ENCODE measurements at regions not wholly inside any gene's neighbourhood (a gene's known extent, or its start where the extent isn't known, plus 50 kb on each side); places are given as distances from the start of the nearest gene placed in this dataset.

DNA sequence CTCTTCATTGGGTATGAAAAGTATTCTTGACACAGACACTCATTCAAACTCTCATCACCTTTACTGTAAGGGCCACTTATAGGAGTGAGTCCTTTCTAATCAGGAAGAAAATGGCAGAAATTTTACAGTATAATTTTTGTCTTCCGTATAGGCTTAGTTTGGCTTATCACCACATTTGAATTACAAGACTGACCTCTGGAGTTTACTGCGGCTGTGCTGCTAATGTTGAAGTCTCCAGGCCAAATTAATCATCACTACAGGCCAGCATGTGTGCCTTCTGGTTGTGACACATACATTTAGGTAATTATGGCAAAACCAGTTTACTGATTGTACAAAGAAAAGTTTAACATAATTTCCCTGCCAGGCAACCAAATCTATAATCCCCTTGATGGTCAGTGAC lies 753.6 kb upstream of the GCFC2 start:
- no peak overlapping the region for H3K9ac ChIP-seq (ENCODE audit: low read depth, low read length)
- no peaks in the 10 kb centered on the region for H3K36me3 ChIP-seq (ENCODE audit: insufficient read depth, low read length)
- no peaks in the 10 kb centered on the region for H3K9me3 ChIP-seq (ENCODE audit: control insufficient read depth, insufficient read depth, low read length)
- no peaks in the 10 kb centered on the region for H3K4me1 ChIP-seq (ENCODE audit: insufficient read depth, low read length)

DNA sequence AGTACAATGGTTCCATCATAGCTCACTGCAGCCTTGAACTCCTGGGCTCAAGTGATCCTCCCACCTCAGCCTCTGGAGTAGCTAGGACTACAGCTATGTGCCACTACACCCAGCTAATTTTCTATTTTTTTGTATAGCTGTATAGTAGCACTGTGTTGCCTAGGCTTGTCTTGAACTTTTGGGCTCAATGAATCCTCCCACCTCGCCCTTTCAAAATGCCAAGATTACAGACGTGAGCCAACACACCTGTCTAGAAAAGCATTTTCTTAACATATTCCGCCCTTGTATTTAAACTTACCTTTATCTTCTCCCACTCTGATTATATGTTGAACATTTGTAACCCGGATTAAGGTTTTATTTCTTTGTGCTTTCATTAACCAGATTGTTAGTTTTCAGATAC lies 750.7 kb upstream of the GCFC2 start:
- Histone ChIP-seq H3K36me3 (ENCODE audit: insufficient read depth, low read length) (no peaks in the 10 kb centered on the region), H3K9me3 (ENCODE audit: control insufficient read depth, insufficient read depth, low read length) (no peaks in the 10 kb centered on the region), H3K9ac (ENCODE audit: low read depth, low read length) (no peak overlapping the region), H3K4me1 (ENCODE audit: insufficient read depth, low read length) (no peaks in the 10 kb centered on the region; the same call in 1 of the 2 replicates)

DNA sequence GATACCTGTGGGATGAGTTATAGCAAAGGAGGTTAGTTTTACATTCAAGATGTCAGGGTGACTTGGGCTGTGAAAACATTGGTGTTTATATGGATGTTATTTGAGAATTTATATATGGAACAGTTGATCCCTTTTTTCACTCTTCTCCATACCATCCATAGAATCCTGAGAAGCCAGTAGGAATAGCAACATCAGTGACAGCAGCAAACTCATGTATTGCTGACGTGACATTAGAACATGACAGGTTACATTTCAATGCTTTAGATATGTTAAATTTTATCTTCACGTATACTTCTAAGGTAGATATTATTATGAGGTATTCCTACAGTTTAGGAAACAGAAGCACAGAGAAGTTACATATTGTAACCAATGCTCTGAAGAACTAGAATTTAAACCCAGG lies 745.2 kb upstream of the GCFC2 start:
- H3K9me3 ChIP-seq (ENCODE audit: control insufficient read depth, insufficient read depth, low read length), result no peaks in the 10 kb centered on the region
- H3K4me1 ChIP-seq (ENCODE audit: insufficient read depth, low read length), result no peaks in the 10 kb centered on the region; the same call in 1 of the 2 replicates
- no peak overlapping the region for H3K9ac ChIP-seq (ENCODE audit: low read depth, low read length)
- H3K36me3 ChIP-seq (ENCODE audit: insufficient read depth, low read length), result no peaks in the 10 kb centered on the region

DNA sequence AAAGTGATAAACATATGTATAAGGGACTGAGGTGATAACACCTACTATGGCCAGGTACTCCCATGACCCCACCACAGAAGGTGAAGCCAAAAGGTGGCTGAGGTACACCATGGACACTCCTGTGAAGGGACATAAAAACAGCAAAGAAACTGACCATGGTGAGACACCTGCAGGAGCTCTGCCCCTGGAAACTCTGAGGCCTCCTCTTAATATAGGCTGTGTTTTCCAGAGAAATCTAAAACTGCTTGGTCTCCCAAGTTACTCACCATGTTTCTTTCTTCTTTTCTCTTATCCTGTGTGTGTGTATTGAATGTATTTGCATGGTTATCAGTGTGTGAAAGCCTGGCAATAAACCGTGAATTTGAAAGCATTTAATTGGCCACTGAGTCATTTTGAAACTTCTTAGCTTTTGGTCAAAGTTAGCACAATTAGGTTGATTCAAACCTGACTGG lies 739.3 kb upstream of the GCFC2 start:
- Histone ChIP-seq H3K4me1 (ENCODE audit: insufficient read depth, low read length) (peaks cover 6% of the 10 kb centered on the region; the same call in 1 of the 2 replicates), H3K9ac (ENCODE audit: low read depth, low read length) (no peak overlapping the region), H3K9me3 (ENCODE audit: control insufficient read depth, insufficient read depth, low read length) (peaks cover 4% of the 10 kb centered on the region; the same call in 1 of the 2 replicates), H3K36me3 (ENCODE audit: insufficient read depth, low read length) (no peaks in the 10 kb centered on the region)

DNA sequence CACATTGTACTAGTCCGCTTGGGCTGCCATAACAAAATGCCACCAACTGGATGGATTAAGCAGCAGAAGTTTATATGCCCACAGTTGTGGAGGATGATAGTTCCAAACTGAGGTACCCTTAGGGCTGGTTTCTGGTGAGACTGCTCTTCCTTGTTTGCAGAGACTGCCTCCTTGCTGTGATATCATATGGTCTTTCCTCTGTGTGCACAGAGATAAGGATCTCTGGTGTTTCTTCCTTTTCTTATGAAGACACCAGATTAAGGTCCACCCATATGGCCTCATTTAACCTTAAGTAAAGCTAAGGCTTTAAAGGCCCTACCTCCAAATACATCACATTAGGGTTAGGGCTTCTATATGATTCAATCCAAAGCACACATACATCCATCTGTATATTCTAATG lies 738.2 kb upstream of the GCFC2 start:
- Histone ChIP-seq H3K9ac (ENCODE audit: low read depth, low read length) (no peak overlapping the region), H3K36me3 (ENCODE audit: insufficient read depth, low read length) (no peaks in the 10 kb centered on the region), H3K4me1 (ENCODE audit: insufficient read depth, low read length) (peaks cover 6% of the 10 kb centered on the region; the same call in 1 of the 2 replicates), H3K9me3 (ENCODE audit: control insufficient read depth, insufficient read depth, low read length) (peaks cover 4% of the 10 kb centered on the region; the same call in 1 of the 2 replicates)

DNA sequence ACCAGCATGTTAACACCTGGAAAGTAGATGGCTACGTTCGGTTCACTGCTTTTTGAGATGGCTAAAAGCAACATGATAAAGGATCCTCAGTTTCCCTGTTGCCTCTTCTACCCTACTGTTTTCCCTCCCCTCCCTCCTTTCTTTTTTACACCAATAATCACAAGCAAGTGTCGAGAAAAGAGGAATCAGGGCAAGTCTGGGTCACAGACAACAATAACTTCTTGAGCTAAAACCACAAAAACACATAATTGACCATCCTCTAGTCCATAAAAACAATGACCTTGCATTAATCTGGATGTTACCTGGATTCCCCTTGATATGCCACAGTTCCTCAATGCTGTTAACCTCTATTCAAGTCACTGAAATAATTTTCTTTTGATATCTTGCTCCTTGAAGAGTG lies 736.6 kb upstream of the GCFC2 start:
- Histone ChIP-seq H3K9ac (ENCODE audit: low read depth, low read length) (no peak overlapping the region), H3K36me3 (ENCODE audit: insufficient read depth, low read length) (no peaks in the 10 kb centered on the region), H3K4me1 (ENCODE audit: insufficient read depth, low read length) (peaks cover 6% of the 10 kb centered on the region; the same call in 1 of the 2 replicates), H3K9me3 (ENCODE audit: control insufficient read depth, insufficient read depth, low read length) (peaks cover 4% of the 10 kb centered on the region; the same call in 1 of the 2 replicates)

DNA sequence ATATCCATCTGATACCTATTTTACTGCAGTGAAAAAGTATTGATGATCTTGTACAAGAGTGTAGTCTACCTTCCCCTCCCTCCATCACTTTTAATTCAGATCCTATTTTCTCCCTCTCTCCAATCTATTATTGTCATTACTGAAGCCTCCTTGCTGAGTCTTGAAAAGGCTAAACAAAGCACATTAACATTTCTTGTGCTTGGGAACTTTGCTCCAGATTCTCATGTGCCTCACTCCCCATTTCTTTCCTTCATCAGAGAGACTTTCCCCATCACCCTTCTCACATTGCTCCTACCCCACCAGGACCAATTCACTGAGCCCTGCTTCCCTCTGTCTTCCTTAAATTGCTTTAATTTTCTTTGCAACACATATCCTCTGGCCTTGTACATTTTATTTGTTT lies 736.2 kb upstream of the GCFC2 start:
- H3K36me3 ChIP-seq (ENCODE audit: insufficient read depth, low read length), result no peaks in the 10 kb centered on the region

DNA sequence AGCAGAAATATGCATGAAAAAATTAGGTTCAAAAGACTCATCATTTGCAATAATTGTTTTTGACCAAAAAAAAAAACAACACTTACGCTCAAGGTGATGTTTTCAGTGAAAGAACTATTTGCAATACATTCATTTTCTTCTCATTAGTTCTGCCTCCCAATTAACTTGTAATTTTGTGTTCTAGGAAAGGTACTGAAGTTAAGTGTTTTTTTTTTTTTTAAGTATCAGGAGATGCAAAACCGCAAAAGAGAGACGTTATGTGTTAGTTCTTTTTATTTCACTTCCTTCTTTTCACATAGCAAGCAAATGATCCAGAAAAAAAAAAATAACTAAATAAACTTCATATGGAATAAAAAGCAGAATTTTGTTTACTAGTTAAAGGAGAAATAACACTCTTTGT lies 735.2 kb upstream of the GCFC2 start:
- no peaks in the 10 kb centered on the region for H3K36me3 ChIP-seq (ENCODE audit: insufficient read depth, low read length)
- H3K4me1 ChIP-seq (ENCODE audit: insufficient read depth, low read length), result peaks cover 6% of the 10 kb centered on the region; the same call in 1 of the 2 replicates
- no peak overlapping the region for H3K9ac ChIP-seq (ENCODE audit: low read depth, low read length)
- peaks cover 4% of the 10 kb centered on the region; the same call in 1 of the 2 replicates for H3K9me3 ChIP-seq (ENCODE audit: control insufficient read depth, insufficient read depth, low read length)

More for the DNA sequence above, 736.2 kb upstream of the GCFC2 start:
- Histone ChIP-seq H3K4me1 (ENCODE audit: insufficient read depth, low read length) (peaks cover 6% of the 10 kb centered on the region; the same call in 1 of the 2 replicates), H3K9ac (ENCODE audit: low read depth, low read length) (no peak overlapping the region), H3K9me3 (ENCODE audit: control insufficient read depth, insufficient read depth, low read length) (peaks cover 4% of the 10 kb centered on the region; the same call in 1 of the 2 replicates)

DNA sequence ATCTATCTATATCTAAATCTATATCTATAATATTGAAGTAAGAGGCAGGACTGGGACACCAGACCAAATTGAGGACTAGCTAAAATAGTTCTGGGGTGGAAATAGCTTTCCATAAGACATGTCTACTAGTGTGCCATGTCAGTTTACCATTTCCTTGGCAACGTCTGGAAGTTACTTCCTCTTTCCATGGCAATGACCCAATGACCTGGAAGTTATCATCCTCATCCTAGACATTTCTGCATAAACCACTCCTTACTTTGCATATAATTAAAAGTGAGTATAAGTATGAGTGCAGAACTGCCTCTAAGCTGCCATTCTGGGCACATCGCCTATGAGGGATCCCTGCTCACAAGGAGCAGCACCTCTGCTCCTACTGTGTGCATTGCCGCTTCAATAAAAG lies 734.0 kb upstream of the GCFC2 start:
- Histone ChIP-seq H3K4me1 (ENCODE audit: insufficient read depth, low read length) (peaks cover 6% of the 10 kb centered on the region; the same call in 1 of the 2 replicates), H3K36me3 (ENCODE audit: insufficient read depth, low read length) (no peaks in the 10 kb centered on the region), H3K9ac (ENCODE audit: low read depth, low read length) (no peak overlapping the region), H3K9me3 (ENCODE audit: control insufficient read depth, insufficient read depth, low read length) (peaks cover 4% of the 10 kb centered on the region; the same call in 1 of the 2 replicates)

DNA sequence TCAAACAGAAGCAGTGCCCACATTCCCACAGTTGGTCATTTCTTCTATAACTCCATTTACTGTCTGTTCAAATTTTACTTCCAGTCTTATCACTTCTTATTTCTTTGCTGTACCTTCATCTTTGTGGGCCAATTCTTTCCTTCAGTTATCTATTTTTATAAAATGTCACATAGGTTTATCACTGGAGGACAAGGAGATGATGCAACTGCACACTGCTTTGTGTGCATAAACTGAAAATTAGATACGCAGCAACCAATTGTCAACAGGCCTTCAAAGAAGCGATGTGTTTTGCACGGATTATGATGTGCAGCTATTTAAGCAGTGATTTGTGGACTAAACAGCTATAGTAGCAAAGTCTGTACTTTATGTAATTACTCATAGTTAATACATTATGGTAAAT lies 726.8 kb upstream of the GCFC2 start:
- Histone ChIP-seq H3K4me1 (ENCODE audit: insufficient read depth, low read length) (no peaks in the 10 kb centered on the region), H3K9me3 (ENCODE audit: control insufficient read depth, insufficient read depth, low read length) (no peaks in the 10 kb centered on the region), H3K36me3 (ENCODE audit: insufficient read depth, low read length) (no peaks in the 10 kb centered on the region), H3K9ac (ENCODE audit: low read depth, low read length) (no peak overlapping the region)

DNA sequence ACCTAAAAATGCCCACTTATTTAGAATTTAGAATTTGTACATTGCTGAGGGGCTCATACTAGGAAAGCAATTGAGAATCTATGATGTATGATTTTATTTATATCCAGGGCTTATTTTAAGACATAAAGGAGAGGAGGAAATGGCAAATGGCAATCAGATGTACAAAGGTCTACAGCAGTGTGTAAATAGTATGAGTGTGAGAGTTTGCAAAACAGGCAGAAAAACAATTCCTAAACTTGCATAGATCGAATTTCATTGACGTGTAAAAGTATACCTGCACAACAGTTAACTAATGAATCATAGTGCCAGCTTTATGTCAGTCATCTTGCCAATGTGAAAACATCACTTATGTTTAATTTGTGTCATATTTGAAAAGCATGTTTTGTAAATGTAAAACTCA lies 718.7 kb upstream of the GCFC2 start:
- Histone ChIP-seq H3K9ac (ENCODE audit: low read depth, low read length) (no peak overlapping the region), H3K9me3 (ENCODE audit: control insufficient read depth, insufficient read depth, low read length) (no peaks in the 10 kb centered on the region), H3K4me1 (ENCODE audit: insufficient read depth, low read length) (no peaks in the 10 kb centered on the region), H3K36me3 (ENCODE audit: insufficient read depth, low read length) (no peaks in the 10 kb centered on the region)

DNA sequence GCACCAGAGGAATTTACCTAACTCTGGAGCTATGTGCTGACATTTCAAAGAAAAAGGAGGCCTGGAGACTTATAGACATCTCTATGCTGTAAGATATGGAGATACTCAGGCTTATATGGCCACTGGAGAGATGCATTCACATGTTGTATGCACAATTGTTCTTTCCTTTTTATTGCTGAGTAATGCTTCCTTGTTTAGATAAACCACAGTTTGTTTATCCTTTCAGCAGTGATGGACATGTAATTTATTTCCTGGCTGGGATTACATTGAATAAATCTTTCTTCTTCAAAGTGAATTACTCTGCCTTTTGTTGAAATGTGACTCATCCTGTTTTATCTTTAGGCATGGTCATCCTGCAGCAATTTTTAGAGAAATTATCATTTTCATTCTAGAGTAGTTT lies 716.7 kb upstream of the GCFC2 start:
- Histone ChIP-seq H3K36me3 (ENCODE audit: insufficient read depth, low read length) (no peaks in the 10 kb centered on the region), H3K9me3 (ENCODE audit: control insufficient read depth, insufficient read depth, low read length) (no peaks in the 10 kb centered on the region), H3K4me1 (ENCODE audit: insufficient read depth, low read length) (no peaks in the 10 kb centered on the region), H3K9ac (ENCODE audit: low read depth, low read length) (no peak overlapping the region)

DNA sequence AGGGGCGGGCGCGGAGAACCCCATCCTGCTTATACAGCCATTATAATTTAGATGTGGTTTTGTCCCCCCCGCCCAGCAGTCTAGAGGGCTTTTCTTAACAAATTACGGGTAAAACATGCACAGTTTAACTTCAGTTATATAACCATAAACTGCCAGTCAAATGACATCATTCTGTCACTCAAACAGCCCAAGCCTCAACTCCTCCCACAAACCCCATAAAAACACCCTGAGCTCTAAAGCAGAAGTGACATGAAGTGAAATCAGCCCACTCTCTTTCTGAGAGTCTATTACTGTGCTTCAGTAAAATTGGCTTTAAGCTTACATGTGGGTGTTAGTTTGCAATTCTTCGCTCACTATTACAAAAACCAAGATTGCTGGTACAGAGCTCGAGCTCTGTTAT lies 705.1 kb upstream of the GCFC2 start:
- Histone ChIP-seq H3K36me3 (ENCODE audit: insufficient read depth, low read length) (no peaks in the 10 kb centered on the region), H3K9ac (ENCODE audit: low read depth, low read length) (no peak overlapping the region), H3K9me3 (ENCODE audit: control insufficient read depth, insufficient read depth, low read length) (no peaks in the 10 kb centered on the region), H3K4me1 (ENCODE audit: insufficient read depth, low read length) (no peaks in the 10 kb centered on the region)

DNA sequence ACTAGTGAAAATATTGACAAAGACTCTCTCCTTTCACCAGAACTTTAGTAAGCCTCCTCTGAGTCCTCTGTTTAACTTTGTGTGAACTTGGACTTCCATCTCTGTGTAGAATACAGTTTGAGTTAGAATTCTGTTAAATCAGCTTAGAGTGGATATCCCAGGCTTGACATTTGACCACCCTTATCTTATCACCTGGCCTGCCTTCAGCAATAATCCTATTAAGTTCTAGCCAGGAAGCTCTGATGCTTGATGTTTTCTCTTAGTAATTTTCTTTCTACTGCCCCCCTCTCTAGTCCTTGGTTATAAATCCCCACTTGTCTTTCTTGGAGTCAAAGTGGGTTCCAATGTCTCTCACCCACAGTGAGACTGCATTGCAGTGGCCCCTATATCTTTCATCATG lies 702.7 kb upstream of the GCFC2 start:
- Histone ChIP-seq H3K4me1 (ENCODE audit: insufficient read depth, low read length) (no peaks in the 10 kb centered on the region), H3K36me3 (ENCODE audit: insufficient read depth, low read length) (no peaks in the 10 kb centered on the region), H3K9me3 (ENCODE audit: control insufficient read depth, insufficient read depth, low read length) (peaks cover 4% of the 10 kb centered on the region; the same call in 1 of the 2 replicates), H3K9ac (ENCODE audit: low read depth, low read length) (no peak overlapping the region)

DNA sequence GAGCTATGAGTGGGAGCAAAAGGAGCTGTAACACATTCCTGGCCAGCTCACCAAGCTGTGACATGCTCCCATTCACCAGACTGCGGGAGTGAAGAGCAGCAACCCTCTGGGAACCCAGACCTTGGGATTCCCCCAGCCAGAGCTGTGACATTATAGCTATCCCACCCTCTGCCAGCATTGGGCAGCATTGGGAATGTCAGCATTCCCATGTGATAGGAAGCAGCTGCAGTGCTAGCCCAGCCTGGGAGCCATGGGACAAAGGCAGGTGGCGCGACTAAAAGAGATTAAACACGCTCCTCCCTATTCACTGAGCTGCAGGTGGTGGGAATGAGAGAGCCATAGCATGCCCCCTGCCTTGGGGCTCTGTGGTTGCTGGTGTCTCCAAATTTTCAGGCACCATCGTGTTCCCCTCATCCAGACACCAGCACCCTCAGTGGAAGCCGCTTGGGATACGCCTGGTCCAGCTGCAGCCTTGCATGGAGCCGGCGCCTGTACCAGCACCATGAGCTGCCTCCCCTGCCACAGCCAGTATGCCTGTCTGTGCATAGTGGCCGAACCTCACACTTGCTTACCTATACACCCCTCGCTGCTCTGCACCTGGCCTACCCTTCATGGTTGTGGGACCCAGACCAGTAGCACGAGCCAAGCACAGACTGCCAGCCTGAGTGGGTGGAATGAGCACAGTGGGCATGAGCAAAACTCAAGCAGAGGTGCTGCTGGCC lies 695.6 kb upstream of the GCFC2 start:
- Histone ChIP-seq H3K9ac (ENCODE audit: low read depth, low read length) (no peak overlapping the region), H3K36me3 (ENCODE audit: insufficient read depth, low read length) (no peaks in the 10 kb centered on the region), H3K4me1 (ENCODE audit: insufficient read depth, low read length) (no peaks in the 10 kb centered on the region), H3K9me3 (ENCODE audit: control insufficient read depth, insufficient read depth, low read length) (peaks cover 23% of the 10 kb centered on the region)

All from ES-I3 (cell line).